Endodermal cell (in vitro differentiated cells): ENCODE measurements at regions not wholly inside any gene's neighbourhood (a gene's known extent, or its start where the extent isn't known, plus 50 kb on each side); places are given as distances from the start of the nearest gene placed in this dataset.

Experiments used
- DNase-seq: peaks from one replicate; pipeline ENCODE4 v3.0.0-alpha.2; 2017
- H3K27ac ChIP-seq: 2 replicates; pipeline ENCODE4 v1.5.1; 2013; ENCODE audit warnings: mild to moderate bottlenecking, low read depth, low read length, moderate library complexity
- H3K27me3 ChIP-seq: 2 replicates; pipeline ENCODE4 v1.6.1; 2013; ENCODE audit warnings: mild to moderate bottlenecking, low read length, moderate library complexity; ENCODE audit not compliant: insufficient read depth, control insufficient read depth, poor library complexity, severe bottlenecking
- H3K36me3 ChIP-seq: 2 replicates; pipeline ENCODE4 v1.7.0; 2013; ENCODE audit warnings: mild to moderate bottlenecking, low read length, moderate library complexity; ENCODE audit not compliant: control insufficient read depth, insufficient read depth
- H3K4me1 ChIP-seq: one replicate; pipeline ENCODE4 v1.7.0; 2013; ENCODE audit warnings: low read length; ENCODE audit not compliant: control insufficient read depth, insufficient read depth
- H3K4me3 ChIP-seq: 2 replicates; pipeline ENCODE4 v1.5.1; 2013; ENCODE audit warnings: mild to moderate bottlenecking, low read length, moderate library complexity
- H3K9ac ChIP-seq: 2 replicates; pipeline ENCODE4 v1.6.1; 2013; ENCODE audit warnings: mild to moderate bottlenecking, low read length, moderate library complexity; ENCODE audit not compliant: poor library complexity, severe bottlenecking; ENCODE audit errors: extremely low read depth
- H3K9me3 ChIP-seq: 2 replicates; pipeline ENCODE4 v1.6.1; 2013; ENCODE audit warnings: mild to moderate bottlenecking, low read length, moderate library complexity; ENCODE audit not compliant: control insufficient read depth
- H3K27ac Mint-ChIP-seq: 2 replicates; pipeline ENCODE4 v1.8.0; 2020; ENCODE audit warnings: mixed read lengths
- H3K27me3 Mint-ChIP-seq: 2 replicates; pipeline ENCODE4 v1.8.0; 2021; ENCODE audit warnings: mild to moderate bottlenecking, mixed read lengths; ENCODE audit not compliant: insufficient read depth
- H3K36me3 Mint-ChIP-seq: 2 replicates; pipeline ENCODE4 v1.8.0; 2020; ENCODE audit warnings: low read depth, mixed read lengths
- H3K4me1 Mint-ChIP-seq: 2 replicates; pipeline ENCODE4 v1.8.0; 2020; ENCODE audit warnings: mixed read lengths
- H3K4me3 Mint-ChIP-seq: 2 replicates; pipeline ENCODE4 v1.8.0; 2020; ENCODE audit warnings: mild to moderate bottlenecking, moderate library complexity, mixed read lengths
- H3K9me3 Mint-ChIP-seq: 2 replicates; pipeline ENCODE4 v1.8.0; 2020; ENCODE audit warnings: mild to moderate bottlenecking, mixed read lengths
- CTCF ChIP-seq: fragments of 200-600 bp; sonication (generic); conservative IDR thresholded peaks from 2 replicates; pipeline ENCODE4 v1.5.0; 2021; ENCODE audit warnings: antibody characterized with exemption, mild to moderate bottlenecking
- WGBS, 2 experiments: methylation state at CpG; one replicate each; pipeline versions ENCODE4 v1.1.5 to v1.1.7; 2013; ENCODE audit warnings: missing lambda C conversion rate in 2 of 2, mixed read lengths in 1 of 2; ENCODE audit not compliant: insufficient coverage in 1 of 2, insufficient read length in 1 of 2; 5-methylcytosine and 5-hydroxymethylcytosine counted together

GRCh38 chr13:24983094-24983493, 112.8 kb upstream of the PABPC3 start:
- Histone ChIP-seq H3K27me3 (no peaks in the 10 kb centered on the region), H3K36me3 (no peaks in the 10 kb centered on the region), H3K9me3 (no peaks in the 10 kb centered on the region), H3K4me3 (no peak overlapping the region), H3K4me1 (no peaks in the 10 kb centered on the region), H3K27ac (no peak overlapping the region), H3K9ac (no peak overlapping the region)
- H3K9me3 Mint-ChIP-seq, result no peaks in the 10 kb centered on the region
- peaks cover 29% of the 10 kb centered on the region for H3K4me1 Mint-ChIP-seq
- no peak for TF ChIP-seq CTCF
- H3K27ac Mint-ChIP-seq, result no peak overlapping the region
- no peak for DNase-seq
- H3K36me3 Mint-ChIP-seq, result no peaks in the 10 kb centered on the region
- 93 to 100% methylated on average over 8 of the region's 8 CpGs for WGBS, 2 experiments
- H3K4me3 Mint-ChIP-seq, result no peak overlapping the region
- no peaks in the 10 kb centered on the region for H3K27me3 Mint-ChIP-seq

GRCh38 chr13:24984134-24984533, 111.8 kb upstream of the PABPC3 start:
- Mint-ChIP-seq H3K4me3 (no peak overlapping the region), H3K27me3 (no peaks in the 10 kb centered on the region), H3K4me1 (peaks cover 35% of the 10 kb centered on the region), H3K9me3 (no peaks in the 10 kb centered on the region), H3K27ac (no peak overlapping the region), H3K36me3 (no peaks in the 10 kb centered on the region)
- Histone ChIP-seq H3K4me1 (no peaks in the 10 kb centered on the region), H3K36me3 (no peaks in the 10 kb centered on the region), H3K4me3 (no peak overlapping the region), H3K27me3 (no peaks in the 10 kb centered on the region), H3K9ac (no peak overlapping the region), H3K9me3 (no peaks in the 10 kb centered on the region), H3K27ac (no peak overlapping the region)
- TF ChIP-seq CTCF, result no peak
- WGBS, 2 experiments, result 88 to 91% methylated on average over 4 to 5 of the region's 5 CpGs
- no peak for DNase-seq

GRCh38 chr13:24985107-24985506, 110.8 kb upstream of the PABPC3 start:
- peak; percentile 79 for TF ChIP-seq CTCF
- H3K27me3 ChIP-seq, result no peaks in the 10 kb centered on the region
- H3K9ac ChIP-seq, result no peak overlapping the region
- no peaks in the 10 kb centered on the region for H3K4me1 ChIP-seq
- H3K36me3 ChIP-seq, result no peaks in the 10 kb centered on the region
- no peaks in the 10 kb centered on the region for H3K27me3 Mint-ChIP-seq
- no peaks in the 10 kb centered on the region for H3K9me3 ChIP-seq
- peak; percentile 79 for DNase-seq
- H3K27ac ChIP-seq, result no peak overlapping the region
- H3K4me3 Mint-ChIP-seq, result no peak overlapping the region
- peaks cover 35% of the 10 kb centered on the region for H3K4me1 Mint-ChIP-seq
- H3K9me3 Mint-ChIP-seq, result no peaks in the 10 kb centered on the region
- no peak overlapping the region for H3K4me3 ChIP-seq
- 89% methylated on average over 5 of the region's 5 CpGs; no CpG with 5 or more reads in 1 of the 2 experiments for WGBS, 2 experiments
- no peaks in the 10 kb centered on the region for H3K36me3 Mint-ChIP-seq
- H3K27ac Mint-ChIP-seq, result no peak overlapping the region
